Stimulated activated naive B cell treated with anti-CD40 and anti-IgM and Interleukin-4, amounts not matched to agents 10 μg/mL and 1 μg/mL and 100 μg/mL, for 72 hours (primary cell): ENCODE measurements at regions not wholly inside any gene's neighbourhood (a gene's known extent, or its start where the extent isn't known, plus 50 kb on each side); places are given as distances from the start of the nearest gene placed in this dataset.

Experiments used
- ATAC-seq, 2 donors: fragments of 150-1000 bp; cut with Tn5 transposase; replicated peaks; 2 replicates each; pipeline ENCODE4 v1.10.0; 2021; ENCODE audit warnings: moderate library complexity in 1 of 2
- DNase-seq: peaks from one replicate; pipeline ENCODE4 v3.0.0; 2021
- H3K27ac Mint-ChIP-seq: one replicate; pipeline ENCODE4 v1.8.0; 2022; ENCODE audit warnings: mild to moderate bottlenecking, mixed read lengths
- H3K27me3 Mint-ChIP-seq, 2 donors: one replicate each; pipeline ENCODE4 v1.8.0; 2022; ENCODE audit warnings: mixed read lengths in 2 of 2
- H3K36me3 Mint-ChIP-seq, 2 donors: one replicate each; pipeline ENCODE4 v1.8.0; 2022; ENCODE audit warnings: mixed read lengths in 2 of 2, mild to moderate bottlenecking in 1 of 2
- H3K4me1 Mint-ChIP-seq, 2 donors: one replicate each; pipeline ENCODE4 v1.8.0; 2022; ENCODE audit warnings: mixed read lengths in 2 of 2, mild to moderate bottlenecking in 1 of 2
- H3K4me3 Mint-ChIP-seq, 2 donors: one replicate each; pipeline ENCODE4 v1.8.0; 2022; ENCODE audit warnings: mild to moderate bottlenecking in 2 of 2, mixed read lengths in 2 of 2, moderate library complexity in 1 of 2
- H3K9me3 Mint-ChIP-seq, 2 donors: one replicate each; pipeline ENCODE4 v1.8.0; 2022; ENCODE audit warnings: mixed read lengths in 2 of 2, mild to moderate bottlenecking in 1 of 2

- no peak for DNase-seq
- Mint-ChIP-seq H3K27ac (no peak overlapping the region), H3K9me3 (peaks cover 0 to 3% of the 10 kb centered on the region in 2 donors), H3K4me3 (no peak overlapping the region), H3K36me3 (no peaks in the 10 kb centered on the region), H3K4me1 (no peaks in the 10 kb centered on the region), H3K27me3 (no peaks in the 10 kb centered on the region)
- ATAC-seq: no peak
These were observed 314.3 kb downstream of the CHRM3 start for GRCh38 chr1:239700667-239701066.

GRCh38 chr1:239703075-239703474 lies 316.7 kb downstream of the CHRM3 start:
- Mint-ChIP-seq H3K27ac (no peak overlapping the region), H3K4me1 (no peaks in the 10 kb centered on the region), H3K4me3 (no peak overlapping the region), H3K9me3 (no peaks in the 10 kb centered on the region), H3K27me3 (no peaks in the 10 kb centered on the region), H3K36me3 (no peaks in the 10 kb centered on the region)
- ATAC-seq: no peak
- no peak for DNase-seq

GRCh38 chr1:239706245-239706892 lies 320.0 kb downstream of the CHRM3 start:
- Mint-ChIP-seq H3K36me3 (no peaks in the 10 kb centered on the region), H3K9me3 (no peaks in the 10 kb centered on the region), H3K4me3 (no peak overlapping the region), H3K27me3 (no peaks in the 10 kb centered on the region), H3K4me1 (no peaks in the 10 kb centered on the region), H3K27ac (no peak overlapping the region)
- ATAC-seq (no peak), DNase-seq (no peak)

GRCh38 chr1:239707615-239708014 lies 321.2 kb downstream of the CHRM3 start:
- ATAC-seq (no peak), DNase-seq (no peak)
- Mint-ChIP-seq H3K9me3 (no peaks in the 10 kb centered on the region), H3K27ac (no peak overlapping the region), H3K4me3 (no peak overlapping the region), H3K27me3 (no peaks in the 10 kb centered on the region), H3K4me1 (no peaks in the 10 kb centered on the region), H3K36me3 (no peaks in the 10 kb centered on the region)

GRCh38 chr1:239708622-239709021 lies 322.3 kb downstream of the CHRM3 start:
- Mint-ChIP-seq H3K4me3 (no peak overlapping the region), H3K4me1 (no peaks in the 10 kb centered on the region), H3K9me3 (no peaks in the 10 kb centered on the region), H3K27me3 (no peaks in the 10 kb centered on the region), H3K27ac (no peak overlapping the region), H3K36me3 (no peaks in the 10 kb centered on the region)
- ATAC-seq (no peak), DNase-seq (no peak)

GRCh38 chr1:239711768-239712167 lies 325.4 kb downstream of the CHRM3 start:
- DNase-seq (no peak), ATAC-seq (no peak)
- H3K27me3 Mint-ChIP-seq: no peaks in the 10 kb centered on the region
- H3K9me3 Mint-ChIP-seq: no peaks in the 10 kb centered on the region
- H3K4me3 Mint-ChIP-seq: no peak overlapping the region
- no peak overlapping the region for H3K27ac Mint-ChIP-seq
- no peaks in the 10 kb centered on the region for H3K4me1 Mint-ChIP-seq
- H3K36me3 Mint-ChIP-seq: no peaks in the 10 kb centered on the region

- ATAC-seq: no peak
- peaks cover 4 to 24% of the 10 kb centered on the region in 2 donors for H3K4me1 Mint-ChIP-seq
- H3K9me3 Mint-ChIP-seq: no peaks in the 10 kb centered on the region
- H3K27ac Mint-ChIP-seq: no peak overlapping the region
- peaks cover 0 to 1% of the 10 kb centered on the region in 2 donors for H3K36me3 Mint-ChIP-seq
- no peak overlapping the region for H3K4me3 Mint-ChIP-seq
- H3K27me3 Mint-ChIP-seq: no peaks in the 10 kb centered on the region
- no peak for DNase-seq
These were observed 330.9 kb downstream of the CHRM3 start for GRCh38 chr1:239717097-239717917.

- no peaks in the 10 kb centered on the region for H3K9me3 Mint-ChIP-seq
- peaks cover 4 to 24% of the 10 kb centered on the region in 2 donors for H3K4me1 Mint-ChIP-seq
- peaks cover 0 to 1% of the 10 kb centered on the region in 2 donors for H3K36me3 Mint-ChIP-seq
- H3K27me3 Mint-ChIP-seq: no peaks in the 10 kb centered on the region
- no peak for DNase-seq
- no peak overlapping the region for H3K27ac Mint-ChIP-seq
- no peak overlapping the region for H3K4me3 Mint-ChIP-seq
- no peak for ATAC-seq
These were observed 331.5 kb downstream of the CHRM3 start for GRCh38 chr1:239717918-239718184.

- Mint-ChIP-seq H3K36me3 (peaks cover 0 to 1% of the 10 kb centered on the region in 2 donors), H3K27me3 (no peaks in the 10 kb centered on the region), H3K4me1 (peaks cover 4 to 24% of the 10 kb centered on the region in 2 donors), H3K4me3 (no peak overlapping the region), H3K27ac (no peak overlapping the region), H3K9me3 (no peaks in the 10 kb centered on the region)
- ATAC-seq (peak; percentile 12 to 16), DNase-seq (no peak)
These were observed 332.2 kb downstream of the CHRM3 start for GRCh38 chr1:239718571-239718970.

- Mint-ChIP-seq H3K9me3 (no peaks in the 10 kb centered on the region), H3K4me3 (peak overlapping the region in 1 of 2 donors; percentile 44), H3K4me1 (peaks cover 4 to 24% of the 10 kb centered on the region in 2 donors), H3K27me3 (no peaks in the 10 kb centered on the region), H3K27ac (no peak overlapping the region), H3K36me3 (peaks cover 0 to 1% of the 10 kb centered on the region in 2 donors)
- ATAC-seq (peak; percentile 16 to 23), DNase-seq (no peak)
These were observed 332.7 kb downstream of the CHRM3 start for GRCh38 chr1:239718997-239719628.

- Mint-ChIP-seq H3K36me3 (peaks cover 0 to 1% of the 10 kb centered on the region in 2 donors), H3K27ac (no peak overlapping the region), H3K4me1 (peaks cover 4 to 24% of the 10 kb centered on the region in 2 donors), H3K4me3 (peak overlapping the region; percentile 29 to 44), H3K27me3 (no peaks in the 10 kb centered on the region), H3K9me3 (no peaks in the 10 kb centered on the region)
- ATAC-seq: peak; percentile 33 to 52
- no peak for DNase-seq
These were observed 333.4 kb downstream of the CHRM3 start for GRCh38 chr1:239719642-239720258.

- DNase-seq (no peak), ATAC-seq (no peak)
- H3K36me3 Mint-ChIP-seq: peaks cover 0 to 1% of the 10 kb centered on the region in 2 donors
- no peaks in the 10 kb centered on the region for H3K9me3 Mint-ChIP-seq
- peaks cover 4 to 24% of the 10 kb centered on the region in 2 donors for H3K4me1 Mint-ChIP-seq
- no peaks in the 10 kb centered on the region for H3K27me3 Mint-ChIP-seq
- no peak overlapping the region for H3K27ac Mint-ChIP-seq
- no peak overlapping the region for H3K4me3 Mint-ChIP-seq
These were observed 335.7 kb downstream of the CHRM3 start for GRCh38 chr1:239722035-239722434.

GRCh38 chr1:239723776-239724367 lies 337.5 kb downstream of the CHRM3 start:
- no peaks in the 10 kb centered on the region for H3K9me3 Mint-ChIP-seq
- H3K36me3 Mint-ChIP-seq: peaks cover 0 to 1% of the 10 kb centered on the region in 2 donors
- H3K27me3 Mint-ChIP-seq: no peaks in the 10 kb centered on the region
- H3K4me3 Mint-ChIP-seq: no peak overlapping the region
- ATAC-seq (no peak), DNase-seq (no peak)
- peaks cover 2 to 20% of the 10 kb centered on the region in 2 donors for H3K4me1 Mint-ChIP-seq
- no peak overlapping the region for H3K27ac Mint-ChIP-seq

GRCh38 chr1:239725371-239725770 lies 339.0 kb downstream of the CHRM3 start:
- H3K27me3 Mint-ChIP-seq: no peaks in the 10 kb centered on the region
- ATAC-seq (no peak), DNase-seq (no peak)
- peaks cover 0 to 9% of the 10 kb centered on the region in 2 donors for H3K4me1 Mint-ChIP-seq
- H3K36me3 Mint-ChIP-seq: peaks cover 0 to 1% of the 10 kb centered on the region in 2 donors
- no peak overlapping the region for H3K4me3 Mint-ChIP-seq
- H3K9me3 Mint-ChIP-seq: no peaks in the 10 kb centered on the region
- H3K27ac Mint-ChIP-seq: no peak overlapping the region
